ENCODE measurements at regions not wholly inside any gene's neighbourhood (a gene's known extent, or its start where the extent isn't known, plus 50 kb on each side); places are given as distances from the start of the nearest gene placed in this dataset.

- Histone ChIP-seq H3K79me2 (ENCODE audit: insufficient read depth, low read depth, low read length) (no peaks in the 10 kb centered on the region), H3K27ac (ENCODE audit: low read depth, low read length, poor library complexity, severe bottlenecking) (no peak overlapping the region), H3K4me2 (ENCODE audit: low read length) (no peak overlapping the region), H3K36me3 (ENCODE audit: insufficient read depth, low read length) (no peaks in the 10 kb centered on the region), H3K4me1 (ENCODE audit: insufficient read depth, low read length, poor library complexity, severe bottlenecking) (no peaks in the 10 kb centered on the region), H3K4me3 (ENCODE audit: low read depth, low read length, poor library complexity, severe bottlenecking) (no peak overlapping the region), H4K20me1 (ENCODE audit: insufficient read depth, low read length) (no peaks in the 10 kb centered on the region), H3K9me3 (ENCODE audit: low read length) (no peaks in the 10 kb centered on the region), H2AFZ (ENCODE audit: low read length) (no peak overlapping the region), H3K9me2 (ENCODE audit: insufficient read depth, low read length) (no peaks in the 10 kb centered on the region)
- CTCF ChIA-PET (ENCODE audit: unreplicated experiment): no interaction called here
- POLR2A ChIA-PET: no interaction called here
- BruUV-seq (replicated peaks): no TSS peak
- intact Hi-C loops (cut with micrococcal nuclease; ENCODE audit: unreplicated experiment): no loop called here
- DNase-seq (ENCODE audit: low spot score): no peak
- TF ChIP-seq EZH2phosphoT487 (IDR thresholded peaks at IDR 0.05; ENCODE audit: borderline replicate concordance, low read depth, low read length): no peak
- no peak for TF ChIP-seq CTCF (conservative IDR thresholded peaks at IDR 0.05; ENCODE audit: low read length)
Observed at GRCh38 chr11:119551420-119552105, 128.6 kb upstream of the THY1 start.

- Histone ChIP-seq H3K79me2 (ENCODE audit: insufficient read depth, low read depth, low read length) (no peaks in the 10 kb centered on the region), H3K4me2 (ENCODE audit: low read length) (no peak overlapping the region), H3K36me3 (ENCODE audit: insufficient read depth, low read length) (no peaks in the 10 kb centered on the region), H4K20me1 (ENCODE audit: insufficient read depth, low read length) (no peaks in the 10 kb centered on the region), H3K4me1 (ENCODE audit: insufficient read depth, low read length, poor library complexity, severe bottlenecking) (no peaks in the 10 kb centered on the region), H2AFZ (ENCODE audit: low read length) (no peak overlapping the region), H3K9me3 (ENCODE audit: low read length) (no peaks in the 10 kb centered on the region), H3K9me2 (ENCODE audit: insufficient read depth, low read length) (no peaks in the 10 kb centered on the region), H3K27ac (ENCODE audit: low read depth, low read length, poor library complexity, severe bottlenecking) (no peak overlapping the region), H3K4me3 (ENCODE audit: low read depth, low read length, poor library complexity, severe bottlenecking) (no peak overlapping the region)
- DNase-seq (ENCODE audit: low spot score): no peak
- TF ChIP-seq CTCF (conservative IDR thresholded peaks at IDR 0.05; ENCODE audit: low read length): no peak
- no peak for TF ChIP-seq EZH2phosphoT487 (IDR thresholded peaks at IDR 0.05; ENCODE audit: borderline replicate concordance, low read depth, low read length)
- ChIA-PET CTCF (ENCODE audit: unreplicated experiment) (no interaction called here), POLR2A (no interaction called here)
- intact Hi-C loops (cut with micrococcal nuclease; ENCODE audit: unreplicated experiment): no loop called here
- BruUV-seq (replicated peaks): no TSS peak
Observed at GRCh38 chr11:119550053-119550752, 127.2 kb upstream of the THY1 start.

- CTCF ChIA-PET (ENCODE audit: unreplicated experiment): no interaction called here
- DNase-seq (ENCODE audit: low spot score): no peak
- no peak overlapping the region for H3K4me3 ChIP-seq (ENCODE audit: low read depth, low read length, poor library complexity, severe bottlenecking)
Observed at GRCh38 chr11:119547511-119547910, 124.5 kb upstream of the THY1 start.

More at GRCh38 chr11:119547511-119547910, 124.5 kb upstream of the THY1 start:
- H3K4me1 ChIP-seq (ENCODE audit: insufficient read depth, low read length, poor library complexity, severe bottlenecking): no peaks in the 10 kb centered on the region
- no peak overlapping the region for H3K4me2 ChIP-seq (ENCODE audit: low read length)
- no peaks in the 10 kb centered on the region for H3K9me3 ChIP-seq (ENCODE audit: low read length)
- H3K27ac ChIP-seq (ENCODE audit: low read depth, low read length, poor library complexity, severe bottlenecking): no peak overlapping the region
- intact Hi-C loops (cut with micrococcal nuclease; ENCODE audit: unreplicated experiment): no loop called here
- BruUV-seq (replicated peaks): no TSS peak
- TF ChIP-seq EZH2phosphoT487 (IDR thresholded peaks at IDR 0.05; ENCODE audit: borderline replicate concordance, low read depth, low read length) (no peak), CTCF (conservative IDR thresholded peaks at IDR 0.05; ENCODE audit: low read length) (no peak)
- no peaks in the 10 kb centered on the region for H4K20me1 ChIP-seq (ENCODE audit: insufficient read depth, low read length)
- no peaks in the 10 kb centered on the region for H3K36me3 ChIP-seq (ENCODE audit: insufficient read depth, low read length)
- no peaks in the 10 kb centered on the region for H3K9me2 ChIP-seq (ENCODE audit: insufficient read depth, low read length)
- no peak overlapping the region for H2AFZ ChIP-seq (ENCODE audit: low read length)
- H3K79me2 ChIP-seq (ENCODE audit: insufficient read depth, low read depth, low read length): no peaks in the 10 kb centered on the region
- POLR2A ChIA-PET: interaction anchor here (0.6 kb wide), 1 partner anchor 863 kb away, joined by 5 read pairs; no protein-coding TSS in a partner anchor

Data from OCI-LY7 (cell line).